GM12874 (cell line): ENCODE measurements at regions not wholly inside any gene's neighbourhood (a gene's known extent, or its start where the extent isn't known, plus 50 kb on each side); places are given as distances from the start of the nearest gene placed in this dataset.

Experiments used
- TF ChIP-seq, protein P1 (sequence below): IDR thresholded peaks from 2 replicates; pipeline ENCODE4 v1.5.1; 2011; ENCODE audit warnings: low read depth, mild to moderate bottlenecking, control low read depth, low read length, moderate library complexity; ENCODE audit not compliant: insufficient read depth

- TF ChIP-seq, protein P1, sequence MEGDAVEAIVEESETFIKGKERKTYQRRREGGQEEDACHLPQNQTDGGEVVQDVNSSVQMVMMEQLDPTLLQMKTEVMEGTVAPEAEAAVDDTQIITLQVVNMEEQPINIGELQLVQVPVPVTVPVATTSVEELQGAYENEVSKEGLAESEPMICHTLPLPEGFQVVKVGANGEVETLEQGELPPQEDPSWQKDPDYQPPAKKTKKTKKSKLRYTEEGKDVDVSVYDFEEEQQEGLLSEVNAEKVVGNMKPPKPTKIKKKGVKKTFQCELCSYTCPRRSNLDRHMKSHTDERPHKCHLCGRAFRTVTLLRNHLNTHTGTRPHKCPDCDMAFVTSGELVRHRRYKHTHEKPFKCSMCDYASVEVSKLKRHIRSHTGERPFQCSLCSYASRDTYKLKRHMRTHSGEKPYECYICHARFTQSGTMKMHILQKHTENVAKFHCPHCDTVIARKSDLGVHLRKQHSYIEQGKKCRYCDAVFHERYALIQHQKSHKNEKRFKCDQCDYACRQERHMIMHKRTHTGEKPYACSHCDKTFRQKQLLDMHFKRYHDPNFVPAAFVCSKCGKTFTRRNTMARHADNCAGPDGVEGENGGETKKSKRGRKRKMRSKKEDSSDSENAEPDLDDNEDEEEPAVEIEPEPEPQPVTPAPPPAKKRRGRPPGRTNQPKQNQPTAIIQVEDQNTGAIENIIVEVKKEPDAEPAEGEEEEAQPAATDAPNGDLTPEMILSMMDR = no peak
Observed at GRCh38 chr6:65989676-65990075, 282.6 kb upstream of the EYS start.

DNA sequence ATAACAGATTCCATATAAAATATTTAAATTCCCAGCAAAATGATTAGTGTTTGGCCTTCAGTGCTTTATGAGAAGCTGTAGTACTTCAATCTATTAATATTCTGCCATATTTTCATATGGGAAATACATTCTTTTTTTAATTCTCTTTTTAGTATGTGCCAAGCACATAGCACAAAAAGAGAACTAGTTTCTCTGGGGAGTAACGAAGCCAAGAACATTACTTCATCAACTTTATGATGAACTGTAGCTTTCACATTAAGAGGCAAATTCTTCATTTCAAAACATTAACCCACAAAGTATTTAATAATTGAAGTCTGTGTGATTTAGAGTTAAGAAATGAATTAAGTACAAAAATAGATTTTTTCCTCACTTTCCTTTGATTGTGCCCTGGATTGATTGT lies 281.0 kb upstream of the EYS start:
- TF ChIP-seq, protein P1 = no peak

DNA sequence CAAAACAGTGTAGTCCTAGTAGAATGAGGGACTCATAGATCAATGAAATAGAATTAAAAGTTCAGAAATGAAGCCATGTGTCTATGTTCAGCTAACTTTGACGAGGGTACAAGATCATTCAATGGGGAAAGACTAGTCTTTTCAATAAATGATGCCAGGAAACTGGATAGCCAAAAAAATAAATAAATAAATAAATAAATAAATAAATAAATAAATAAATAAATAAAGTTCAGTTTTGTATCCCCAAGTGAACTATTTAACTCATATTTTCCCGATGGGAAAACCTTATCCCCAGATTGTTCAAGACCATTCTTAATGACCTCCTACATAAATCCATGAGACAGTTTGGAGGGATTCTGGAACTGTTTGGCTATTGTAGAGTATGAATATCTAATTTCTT lies 277.1 kb upstream of the EYS start:
- TF ChIP-seq, protein P1 = no peak

DNA sequence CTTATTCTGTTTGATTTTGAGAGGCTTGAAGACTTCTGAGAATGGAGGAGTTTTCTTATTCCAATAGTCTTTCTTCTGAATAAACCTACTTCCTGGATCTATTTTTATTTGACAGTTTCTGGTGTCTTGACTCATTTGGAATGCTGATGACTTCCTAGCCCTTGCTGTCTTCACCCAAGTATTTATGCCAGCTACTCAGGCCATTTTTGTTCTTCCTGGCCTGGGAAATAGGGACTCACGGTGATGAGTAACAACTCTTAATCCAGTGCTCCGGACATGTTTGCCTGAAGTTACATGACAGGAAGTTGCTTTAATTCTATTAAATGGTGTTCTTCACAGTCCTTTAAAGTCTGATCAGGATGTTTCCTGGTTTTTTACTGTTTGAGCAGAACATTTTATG lies 272.1 kb upstream of the EYS start:
- TF ChIP-seq, protein P1 = no peak

DNA sequence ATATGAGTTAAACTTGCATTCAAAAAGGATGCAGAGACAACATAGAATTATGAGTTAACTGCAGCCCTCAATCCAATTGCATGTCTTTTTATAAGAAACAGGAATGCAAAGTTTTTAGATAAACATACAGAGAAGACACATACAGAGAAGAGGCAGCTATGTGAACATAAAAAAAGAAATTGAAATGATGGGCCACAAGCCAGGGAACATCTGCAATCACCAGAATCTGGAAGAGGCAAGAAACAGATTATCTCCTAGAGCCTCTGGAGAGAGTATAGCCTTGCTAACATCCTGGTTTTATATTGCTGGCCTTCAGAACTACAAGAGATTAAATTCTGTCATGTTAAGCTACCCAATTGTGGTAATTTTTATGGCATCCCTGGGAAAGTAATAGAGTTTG lies 257.2 kb upstream of the EYS start:
- TF ChIP-seq, protein P1 = no peak

- TF ChIP-seq, protein P1 = no peak
Observed at GRCh38 chr6:65955034-65955433, 248.0 kb upstream of the EYS start.

- TF ChIP-seq, protein P1 = no peak
Observed at GRCh38 chr6:65948062-65948461, 241.0 kb upstream of the EYS start.

DNA sequence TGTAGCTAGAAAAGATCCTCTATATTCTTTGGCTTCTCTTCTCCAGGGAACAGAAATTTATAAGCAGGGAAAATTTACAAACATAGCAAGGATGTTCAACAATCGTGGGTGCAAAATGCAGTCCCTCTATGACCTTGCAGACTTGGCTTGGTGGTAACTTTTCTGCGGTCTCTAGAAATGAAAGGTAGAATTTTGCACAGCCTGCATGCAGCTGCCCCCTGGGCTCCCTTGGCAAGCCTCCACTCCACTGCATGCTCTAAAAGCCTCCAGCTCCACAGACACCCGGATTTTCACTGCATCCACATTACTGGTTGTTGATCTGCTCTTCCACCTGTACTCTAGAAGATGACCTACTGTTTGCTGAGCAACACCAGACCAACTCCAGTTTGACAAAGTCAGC lies 236.5 kb upstream of the EYS start:
- TF ChIP-seq, protein P1 = no peak
